EL (cell line): ENCODE measurements at regions not wholly inside any gene's neighbourhood (a gene's known extent, or its start where the extent isn't known, plus 50 kb on each side); places are given as distances from the start of the nearest gene placed in this dataset.
"Not testable (repeated sequence)": the region's sequence is repeated elsewhere in the genome, so short reads cannot be mapped to it uniquely, and the experiment has no call there.

Source experiments
- DNase-seq: peaks from one replicate; pipeline ENCODE4 v3.0.0-alpha.2; 2016

DNA sequence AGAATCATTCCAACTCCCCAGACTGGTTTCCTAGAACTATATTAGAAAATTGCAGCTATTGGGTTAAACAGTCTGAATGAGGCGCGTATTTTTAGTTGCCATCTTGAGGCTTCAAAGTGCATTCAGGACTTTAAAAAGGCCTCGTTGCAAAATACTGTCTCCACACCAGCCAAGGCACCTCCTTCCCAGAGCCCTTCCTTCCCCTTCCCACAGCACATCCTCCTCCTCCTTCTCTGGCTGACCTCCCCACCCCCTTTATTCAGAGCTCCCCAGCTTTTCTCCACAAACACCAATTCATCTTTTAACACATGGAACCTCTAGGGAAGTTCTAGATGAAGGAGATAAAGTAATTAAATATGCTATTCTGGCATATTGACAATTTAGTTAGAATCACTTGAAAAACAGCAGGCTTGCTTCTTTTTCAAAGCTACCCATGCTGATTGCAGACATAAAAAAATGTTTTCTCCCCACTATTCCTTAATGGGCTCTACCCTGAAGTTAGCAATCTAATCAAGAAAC lies 90.3 kb downstream of the RTP5 start:
- no peak for DNase-seq

DNA sequence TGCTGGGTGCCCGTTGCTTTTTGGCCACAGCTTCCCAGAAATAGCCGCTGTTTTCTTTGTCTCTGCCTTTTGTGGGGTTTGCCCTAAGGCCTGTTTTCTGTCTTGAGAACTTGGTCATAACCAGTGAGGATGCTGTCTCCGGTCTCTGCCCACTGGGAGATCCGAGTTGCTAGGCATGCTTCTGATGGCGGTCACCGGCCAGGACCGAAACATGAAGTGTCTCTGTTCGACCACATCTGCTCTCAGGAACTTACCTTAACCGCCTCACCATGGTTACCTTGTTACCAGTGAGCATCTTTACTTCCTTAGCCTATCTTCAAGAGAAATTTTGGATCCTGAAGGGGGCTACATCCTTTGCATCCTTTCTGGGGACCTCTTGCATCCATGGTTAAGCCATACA lies 91.9 kb downstream of the RTP5 start:
- DNase-seq, result no peak

GRCh38 chr2:241964133-241964532 lies 94.6 kb downstream of the RTP5 start:
- DNase-seq, result no peak

- DNase-seq, result peak; percentile 95
These were observed 96.4 kb downstream of the RTP5 start for GRCh38 chr2:241965931-241966412.

GRCh38 chr2:241966647-241967466 lies 97.3 kb downstream of the RTP5 start:
- peak; percentile 3 for DNase-seq

- DNase-seq, result no peak
These were observed 98.1 kb downstream of the RTP5 start for GRCh38 chr2:241967467-241968144.

DNA sequence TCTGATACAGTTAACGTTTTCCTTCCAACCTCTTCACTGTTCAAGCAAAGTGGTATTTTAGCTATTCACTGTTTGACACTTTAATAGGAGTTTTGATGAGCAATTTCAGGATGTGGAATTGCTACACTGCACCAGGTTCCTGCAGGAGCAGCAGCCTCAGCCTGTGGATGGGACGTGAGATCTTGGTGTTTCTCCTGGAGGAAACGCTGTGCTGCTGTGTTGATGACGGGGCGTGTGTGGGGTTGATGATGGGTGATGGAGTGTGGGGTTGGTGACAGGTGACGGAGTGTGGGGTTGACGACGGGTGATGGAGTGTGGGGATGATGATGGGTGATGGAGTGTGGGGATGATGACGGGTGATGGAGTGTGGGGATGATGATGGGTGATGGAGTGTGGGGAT lies 98.9 kb downstream of the RTP5 start:
- DNase-seq, result no peak

GRCh38 chr2:241969182-241969581 lies 99.7 kb downstream of the RTP5 start:
- not testable (repeated sequence) for DNase-seq

DNA sequence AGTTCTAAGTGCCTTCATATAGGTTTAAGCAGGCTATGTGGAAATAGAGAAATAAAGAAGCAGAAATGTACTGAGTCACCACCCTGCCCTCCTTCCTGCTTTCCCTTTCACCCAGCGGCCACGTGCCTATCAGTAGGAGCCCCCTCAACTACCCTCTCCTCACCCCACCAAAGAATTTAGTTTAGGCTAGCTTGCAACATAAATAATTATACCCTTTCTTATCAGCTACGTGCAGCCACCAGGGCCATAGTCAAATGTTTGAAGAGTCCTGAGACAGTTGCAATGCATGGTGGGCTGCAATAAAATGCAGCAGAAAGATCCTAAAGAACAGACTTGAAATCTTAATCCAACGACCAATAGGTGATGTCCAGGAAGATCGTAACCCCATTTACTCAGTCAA lies 101.2 kb downstream of the RTP5 start:
- no peak for DNase-seq

DNA sequence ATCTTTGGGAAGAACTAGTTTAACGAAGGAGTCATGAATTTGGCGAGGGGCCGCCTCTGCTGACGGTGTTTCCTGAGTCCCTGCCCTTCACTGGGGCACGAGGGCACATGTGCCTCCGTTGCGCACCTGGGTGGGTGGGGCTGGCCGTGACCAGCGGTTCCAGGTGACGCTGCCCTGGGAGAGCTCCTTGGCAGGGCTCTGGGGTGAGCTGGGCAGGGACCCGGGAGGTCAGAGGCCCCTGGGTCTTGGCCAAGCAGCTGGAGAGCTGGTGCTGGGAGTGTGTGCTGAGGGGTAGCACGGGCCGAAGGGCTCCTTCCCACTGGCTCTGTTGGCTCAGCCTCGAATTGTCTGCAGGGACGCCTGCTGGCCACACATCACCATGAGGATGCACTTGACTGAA lies 104.6 kb downstream of the RTP5 start:
- no peak for DNase-seq

GRCh38 chr2:241974851-241975592 lies 105.5 kb downstream of the RTP5 start:
- DNase-seq, result no peak

GRCh38 chr2:241975593-241976284 lies 106.2 kb downstream of the RTP5 start:
- no peak for DNase-seq

DNA sequence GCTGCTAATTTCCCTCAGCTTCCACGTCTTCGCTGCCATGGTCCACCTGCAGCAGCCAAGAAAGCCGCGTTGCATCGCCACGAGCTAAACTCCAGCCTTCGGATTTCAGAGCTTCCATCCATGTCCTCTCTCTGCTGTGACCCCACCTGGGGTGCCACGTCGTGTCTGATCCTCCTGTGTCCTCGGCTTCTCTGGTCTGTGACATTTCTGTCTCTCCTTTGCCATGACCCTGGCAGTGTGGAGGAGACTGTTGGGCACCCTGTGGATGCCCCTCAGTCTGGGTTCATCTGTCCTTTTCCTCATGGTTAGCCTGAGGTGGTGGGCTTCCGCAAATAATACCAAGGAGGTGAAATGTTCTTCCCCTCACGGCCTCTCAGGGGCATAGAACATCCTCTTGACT lies 106.8 kb downstream of the RTP5 start:
- DNase-seq, result no peak

GRCh38 chr2:241977557-241978300 lies 108.2 kb downstream of the RTP5 start:
- no peak for DNase-seq

DNA sequence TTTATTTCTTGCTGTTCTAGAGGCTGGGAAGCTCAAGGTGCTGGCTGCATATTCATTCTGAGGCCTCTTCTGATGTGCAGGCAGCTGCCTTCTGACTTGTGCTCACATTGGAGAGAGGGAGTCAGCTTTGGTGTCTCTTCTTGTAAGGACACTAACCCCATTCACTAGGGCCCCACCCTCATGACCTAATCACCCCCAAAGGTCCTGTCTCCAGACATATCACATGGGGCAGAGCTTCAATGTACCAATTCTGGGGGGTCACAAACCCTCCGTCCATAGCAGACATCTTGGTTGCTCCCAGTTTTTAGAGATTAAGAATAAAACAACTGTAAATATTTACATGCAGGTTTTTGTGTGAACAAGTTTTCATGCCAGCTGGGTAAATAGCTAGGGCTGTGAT lies 109.1 kb downstream of the RTP5 start:
- no peak for DNase-seq

- DNase-seq, result no peak
These were observed 110.7 kb downstream of the RTP5 start for GRCh38 chr2:241980193-241980592.

GRCh38 chr2:241981076-241981700 lies 111.7 kb downstream of the RTP5 start:
- DNase-seq, result no peak

DNA sequence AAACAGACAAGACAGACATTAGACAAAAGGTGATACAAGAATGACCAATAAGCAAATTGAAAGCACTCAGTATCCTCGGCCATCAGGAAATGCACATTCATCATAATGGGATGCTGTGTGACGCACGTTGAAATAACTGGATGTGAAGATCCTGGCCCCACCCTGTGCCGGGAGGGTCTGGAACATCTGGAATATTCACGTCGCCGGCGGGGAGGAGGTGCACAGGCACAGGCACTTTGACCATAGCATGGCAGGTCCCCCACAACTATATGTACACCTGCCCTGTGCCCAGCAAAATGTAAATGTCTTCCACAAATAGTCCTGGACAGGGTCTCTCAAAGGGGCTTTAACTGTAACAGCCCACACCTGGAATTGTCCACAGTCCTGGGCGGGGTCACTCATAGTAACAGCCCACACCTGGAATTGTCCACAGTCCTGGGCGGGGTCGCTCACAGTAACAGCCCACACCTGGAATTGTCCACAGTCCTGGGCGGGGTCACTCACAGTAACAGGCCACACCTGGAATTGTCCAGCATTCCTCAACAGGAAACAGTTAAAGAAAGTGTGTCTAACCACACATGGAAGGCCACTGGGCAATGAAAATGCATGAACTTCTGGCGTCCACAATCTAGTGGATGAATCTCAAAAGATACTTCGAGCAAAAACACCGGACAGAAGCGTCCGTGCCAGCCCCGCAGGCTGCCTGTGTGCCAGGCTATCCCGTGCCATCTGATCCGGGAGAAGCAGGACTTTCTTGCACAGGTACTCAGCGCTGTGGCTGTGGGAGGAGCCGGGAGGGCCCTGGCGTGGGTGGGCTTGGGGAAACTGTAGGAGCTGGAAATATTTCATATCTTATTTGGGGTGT lies 113.4 kb downstream of the RTP5 start:
- no peak for DNase-seq

GRCh38 chr2:241983571-241984270 lies 114.2 kb downstream of the RTP5 start:
- no peak for DNase-seq

DNA sequence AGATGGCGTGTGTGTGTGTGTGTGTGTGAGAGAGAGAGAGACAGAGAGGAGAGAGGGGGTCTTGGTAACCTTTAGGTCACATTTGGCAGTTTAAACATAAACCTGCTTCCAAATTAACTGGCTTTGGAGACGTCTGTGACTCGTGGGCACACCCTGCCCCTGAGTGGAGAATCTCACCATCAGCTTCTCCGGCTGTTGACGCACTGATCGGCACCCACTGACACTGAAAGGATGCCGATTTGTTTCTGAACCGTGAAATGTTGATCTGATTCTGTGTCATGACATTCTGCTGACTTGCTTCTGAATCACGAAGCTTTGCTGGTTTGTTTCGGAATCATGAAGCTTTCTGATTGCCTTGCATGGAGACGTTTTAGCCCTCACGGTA lies 114.7 kb downstream of the RTP5 start:
- DNase-seq, result no peak
